CD14-positive monocyte (primary cell): ENCODE measurements at regions not wholly inside any gene's neighbourhood (a gene's known extent, or its start where the extent isn't known, plus 50 kb on each side); places are given as distances from the start of the nearest gene placed in this dataset.

Experiments used
- DNase-seq, 3 donors: peaks; one replicate each; pipeline ENCODE4 v3.0.0-alpha.2; 2011 to 2022
- H2AFZ ChIP-seq: 2 replicates; pipeline ENCODE4 v1.6.0; 2012; ENCODE audit warnings: mild to moderate bottlenecking, low read depth, low read length, inconsistent platforms; ENCODE audit not compliant: insufficient read depth, poor library complexity, severe bottlenecking
- H3K27ac ChIP-seq, 2 donors: 1 replicate in 1 of 2; 2 replicates in 1 of 2; pipeline ENCODE4 v1.5.1; 2012 to 2013; ENCODE audit warnings: low read length in 2 of 2, control low read depth in 1 of 2, inconsistent platforms in 1 of 2, low read depth in 1 of 2, mild to moderate bottlenecking in 1 of 2
- H3K27me3 ChIP-seq, 2 donors: one replicate each; pipeline versions ENCODE4 v1.6.0 to v1.6.1; 2011 to 2013; ENCODE audit warnings: low read length in 2 of 2; ENCODE audit not compliant: control insufficient read depth in 2 of 2, insufficient read depth in 2 of 2
- H3K36me3 ChIP-seq, 2 donors: replicated peaks in 1 of 2; 1 replicate in 1 of 2; 2 replicates in 1 of 2; pipeline versions ENCODE4 v1.5.1 to v1.6.1; 2012 to 2013; ENCODE audit warnings: low read length in 2 of 2, control low read depth in 1 of 2, inconsistent platforms in 1 of 2, mild to moderate bottlenecking in 1 of 2; ENCODE audit not compliant: insufficient read depth in 2 of 2, control insufficient read depth in 1 of 2
- H3K4me1 ChIP-seq, 2 donors: 1 replicate in 1 of 2; 2 replicates in 1 of 2; pipeline versions ENCODE4 v1.5.1 to v1.6.1; 2012 to 2013; ENCODE audit warnings: low read length in 2 of 2, control low read depth in 1 of 2, inconsistent platforms in 1 of 2, mild to moderate bottlenecking in 1 of 2, moderate library complexity in 1 of 2; ENCODE audit not compliant: insufficient read depth in 2 of 2, control insufficient read depth in 1 of 2
- H3K4me2 ChIP-seq: replicated peaks from 2 replicates; pipeline ENCODE3; 2012; ENCODE audit warnings: low read length, moderate library complexity, mild to moderate bottlenecking; ENCODE audit not compliant: poor library complexity, severe bottlenecking; ENCODE audit errors: extremely low read depth
- H3K4me3 ChIP-seq, 3 experiments: fragments of 200-600 bp in 1 of 3; sonication (generic) in 1 of 3; replicated peaks in 1 of 3; 1 replicate in 2 of 3; 2 replicates in 1 of 3; pipeline ENCODE4 v1.5.1; 2011 to 2013; ENCODE audit warnings: low read length in 3 of 3, mild to moderate bottlenecking in 3 of 3, control low read depth in 2 of 3, low read depth in 2 of 3, inconsistent platforms in 1 of 3, moderate library complexity in 1 of 3
- H3K79me2 ChIP-seq: 2 replicates; pipeline ENCODE4 v1.6.0; 2012; ENCODE audit warnings: mild to moderate bottlenecking, control low read depth, inconsistent platforms, low read length, moderate library complexity; ENCODE audit not compliant: insufficient read depth
- H3K9ac ChIP-seq: 2 replicates; pipeline ENCODE4 v1.6.0; 2017; ENCODE audit warnings: low read length, mild to moderate bottlenecking; ENCODE audit not compliant: insufficient read depth, poor library complexity, severe bottlenecking
- H3K9me3 ChIP-seq, 2 donors: replicated peaks in 1 of 2; 1 replicate in 1 of 2; 2 replicates in 1 of 2; pipeline versions ENCODE4 v1.5.1 to v1.6.1; 2012 to 2013; ENCODE audit warnings: low read length in 2 of 2, control low read depth in 1 of 2; ENCODE audit not compliant: control insufficient read depth in 1 of 2, insufficient read depth in 1 of 2
- H4K20me1 ChIP-seq: 2 replicates; pipeline ENCODE4 v1.6.0; 2012; ENCODE audit warnings: mild to moderate bottlenecking, low read length, control low read depth, moderate library complexity; ENCODE audit not compliant: insufficient read depth
- H3K27ac Mint-ChIP-seq, 7 donors: one replicate each; pipeline ENCODE4 v1.8.0; 2020; ENCODE audit warnings: mild to moderate bottlenecking in 7 of 7, mixed read lengths in 7 of 7, moderate library complexity in 6 of 7, inconsistent platforms in 2 of 7
- H3K27me3 Mint-ChIP-seq, 3 donors: one replicate each; pipeline ENCODE4 v1.8.0; 2021 to 2022; ENCODE audit warnings: low read depth in 3 of 3, mild to moderate bottlenecking in 3 of 3, mixed read lengths in 3 of 3, moderate library complexity in 3 of 3, inconsistent platforms in 1 of 3
- H3K36me3 Mint-ChIP-seq, 2 donors: one replicate each; pipeline ENCODE4 v1.8.0; 2020; ENCODE audit warnings: mixed read lengths in 2 of 2, inconsistent platforms in 1 of 2, mild to moderate bottlenecking in 1 of 2
- H3K4me1 Mint-ChIP-seq: one replicate; pipeline ENCODE4 v1.8.0; 2020; ENCODE audit warnings: mild to moderate bottlenecking, mixed read lengths
- H3K4me3 Mint-ChIP-seq, 2 donors: one replicate each; pipeline ENCODE4 v1.8.0; 2020; ENCODE audit warnings: mild to moderate bottlenecking in 2 of 2, mixed read lengths in 2 of 2, moderate library complexity in 1 of 2
- H3K9me3 Mint-ChIP-seq, 7 donors: one replicate each; pipeline ENCODE4 v1.8.0; 2020 to 2022; ENCODE audit warnings: mixed read lengths in 7 of 7, mild to moderate bottlenecking in 6 of 7, moderate library complexity in 6 of 7, inconsistent platforms in 2 of 7
- WGBS: methylation state at CpG from one replicate; pipeline ENCODE4 v1.1.5; 2013; ENCODE audit warnings: missing lambda C conversion rate; ENCODE audit not compliant: insufficient coverage; 5-methylcytosine and 5-hydroxymethylcytosine counted together
- intact Hi-C, 2 donors: fragments of 100-400 bp; cut with micrococcal nuclease; formaldehyde crosslinking; loops; one replicate each; pipeline versions ENCODE4 v1.15.0 to v1.15.1; 2023
- TF ChIP-seq, protein P1 (sequence below): fragments of 200-600 bp; IDR thresholded peaks from one replicate; pipeline ENCODE4 v1.8.0; 2022; ENCODE audit warnings: antibody characterized with exemption, mild to moderate bottlenecking

DNA sequence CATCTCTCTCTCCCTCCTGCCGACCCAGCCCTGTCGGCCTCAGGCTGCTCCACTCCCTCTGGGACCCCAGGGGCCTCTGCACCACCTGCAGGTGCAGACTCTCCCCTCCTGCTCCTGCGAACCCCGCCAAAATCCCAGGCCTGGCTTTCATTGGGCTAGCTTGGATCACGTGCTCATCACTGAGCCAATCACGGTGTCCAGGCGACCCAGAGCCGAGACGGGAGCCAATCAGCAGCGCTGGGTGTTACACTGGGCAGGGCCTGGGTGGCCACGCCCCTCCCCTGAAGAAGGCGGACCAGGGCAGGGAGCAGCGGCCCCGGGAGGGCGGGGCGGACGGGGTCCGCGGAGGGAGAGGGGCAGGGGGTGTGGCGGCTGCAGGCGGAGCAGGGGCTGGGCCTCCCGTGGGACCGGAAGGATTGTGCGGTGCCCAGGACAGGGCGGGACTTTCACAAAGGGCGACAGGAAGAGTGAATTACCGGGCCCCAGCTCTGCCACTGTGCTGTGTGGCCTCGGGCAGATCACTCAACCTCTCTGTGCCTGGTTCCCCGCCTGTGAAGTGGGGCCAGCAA is 66.6 kb upstream of the FBRSL1 start:
- Histone ChIP-seq H3K9me3 (peaks cover 0 to 10% of the 10 kb centered on the region in 2 donors), H3K79me2 (no peaks in the 10 kb centered on the region), H3K27me3 (peaks cover 0 to 22% of the 10 kb centered on the region in 2 donors), H3K4me2 (no peak overlapping the region), H3K4me1 (peaks cover under 1 to 1% of the 10 kb centered on the region in 2 donors), H3K9ac (no peak overlapping the region), H3K4me3 (no peak overlapping the region), H2AFZ (no peak overlapping the region), H3K36me3 (no peaks in the 10 kb centered on the region), H4K20me1 (no peaks in the 10 kb centered on the region), H3K27ac (no peak overlapping the region)
- H3K4me1 Mint-ChIP-seq = no peaks in the 10 kb centered on the region
- DNase-seq = no peak
- 81% methylated on average over 22 of the region's 29 CpGs for WGBS
- peaks cover 30 to 56% (median 42%) of the 10 kb centered on the region in 3 donors for H3K27me3 Mint-ChIP-seq
- intact Hi-C loops = no loop called here
- peaks cover 7 to 28% (median 15%) of the 10 kb centered on the region in 7 donors for H3K9me3 Mint-ChIP-seq
- H3K27ac Mint-ChIP-seq = no peak overlapping the region
- peak overlapping the region in 1 of 2 donors; percentile 46 for H3K4me3 Mint-ChIP-seq
- no peaks in the 10 kb centered on the region for H3K36me3 Mint-ChIP-seq
- TF ChIP-seq, protein P1, sequence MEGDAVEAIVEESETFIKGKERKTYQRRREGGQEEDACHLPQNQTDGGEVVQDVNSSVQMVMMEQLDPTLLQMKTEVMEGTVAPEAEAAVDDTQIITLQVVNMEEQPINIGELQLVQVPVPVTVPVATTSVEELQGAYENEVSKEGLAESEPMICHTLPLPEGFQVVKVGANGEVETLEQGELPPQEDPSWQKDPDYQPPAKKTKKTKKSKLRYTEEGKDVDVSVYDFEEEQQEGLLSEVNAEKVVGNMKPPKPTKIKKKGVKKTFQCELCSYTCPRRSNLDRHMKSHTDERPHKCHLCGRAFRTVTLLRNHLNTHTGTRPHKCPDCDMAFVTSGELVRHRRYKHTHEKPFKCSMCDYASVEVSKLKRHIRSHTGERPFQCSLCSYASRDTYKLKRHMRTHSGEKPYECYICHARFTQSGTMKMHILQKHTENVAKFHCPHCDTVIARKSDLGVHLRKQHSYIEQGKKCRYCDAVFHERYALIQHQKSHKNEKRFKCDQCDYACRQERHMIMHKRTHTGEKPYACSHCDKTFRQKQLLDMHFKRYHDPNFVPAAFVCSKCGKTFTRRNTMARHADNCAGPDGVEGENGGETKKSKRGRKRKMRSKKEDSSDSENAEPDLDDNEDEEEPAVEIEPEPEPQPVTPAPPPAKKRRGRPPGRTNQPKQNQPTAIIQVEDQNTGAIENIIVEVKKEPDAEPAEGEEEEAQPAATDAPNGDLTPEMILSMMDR = no peak

DNA sequence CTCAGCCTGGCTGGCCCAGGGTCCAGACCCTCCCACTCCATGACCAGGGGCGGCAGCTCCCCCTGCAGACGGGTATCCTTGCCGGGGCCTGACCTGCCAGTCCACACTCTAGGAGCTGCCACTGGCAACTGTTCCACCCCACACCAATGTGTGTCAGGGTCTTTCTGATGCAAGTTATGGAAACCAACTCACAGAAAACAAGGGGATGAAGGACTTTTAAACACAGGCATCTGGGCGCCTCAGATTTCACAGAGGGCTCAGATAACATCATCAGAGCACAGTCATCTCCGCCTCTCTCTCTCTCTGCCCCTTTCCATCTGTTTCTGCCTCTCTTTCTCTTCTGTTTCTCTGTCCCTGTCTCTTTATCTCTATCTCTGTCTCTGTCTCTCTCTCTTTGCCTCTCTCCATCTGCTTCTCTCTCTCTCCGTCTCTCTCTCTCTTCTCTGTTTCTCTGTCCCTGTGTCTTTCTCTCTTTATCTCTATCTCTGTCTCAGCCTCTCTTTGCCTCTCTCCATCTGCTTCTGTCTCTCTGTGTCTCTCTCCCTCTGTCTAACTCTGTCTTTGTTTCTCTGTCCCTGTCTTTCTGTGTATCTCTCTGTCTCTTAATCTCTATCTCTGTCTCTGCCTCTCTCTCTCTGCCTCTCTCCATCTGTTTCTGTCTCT is 67.4 kb upstream of the FBRSL1 start:
- TF ChIP-seq, protein P1 = no peak
- no peaks in the 10 kb centered on the region for H3K36me3 ChIP-seq
- H3K27ac ChIP-seq = no peak overlapping the region
- no peak overlapping the region for H3K4me3 ChIP-seq
- no peak overlapping the region for H2AFZ ChIP-seq
- no peak overlapping the region for H3K9ac ChIP-seq
- H3K4me3 Mint-ChIP-seq = peak overlapping the region in 1 of 2 donors; percentile 41
- no peaks in the 10 kb centered on the region for H3K4me1 Mint-ChIP-seq
- H3K9me3 ChIP-seq = peaks cover 0 to 10% of the 10 kb centered on the region in 2 donors
- no peak overlapping the region for H3K4me2 ChIP-seq
- H3K36me3 Mint-ChIP-seq = no peaks in the 10 kb centered on the region
- peak overlapping the region in 1 of 7 donors; percentile 13 for H3K27ac Mint-ChIP-seq
- H3K79me2 ChIP-seq = no peaks in the 10 kb centered on the region
- intact Hi-C loops = no loop called here
- DNase-seq = no peak
- H3K9me3 Mint-ChIP-seq = peaks cover 7 to 28% (median 15%) of the 10 kb centered on the region in 7 donors
- H3K4me1 ChIP-seq = no peaks in the 10 kb centered on the region
- peaks cover 28 to 57% (median 39%) of the 10 kb centered on the region in 3 donors for H3K27me3 Mint-ChIP-seq
- 73% methylated on average over 6 of the region's 6 CpGs for WGBS
- peaks cover 0 to 21% of the 10 kb centered on the region in 2 donors for H3K27me3 ChIP-seq
- H4K20me1 ChIP-seq = no peaks in the 10 kb centered on the region
